A204.1 (cell line): ENCODE measurements at regions not wholly inside any gene's neighbourhood (a gene's known extent, or its start where the extent isn't known, plus 50 kb on each side); places are given as distances from the start of the nearest gene placed in this dataset.
A peak's percentile ranks its signal among the peaks of the same experiment; 100 is the strongest.

Experiments
- FAIRE-seq: peaks from 2 replicates; lab custom pipeline; 2012; peaks lifted over from hg19 to GRCh38; lab: Jason Lieb, UNC

- no peak for FAIRE-seq
These were observed 171.8 kb upstream of the PACRGL start for GRCh38 chr4:20528508-20528907.

- no peak for FAIRE-seq
These were observed 170.6 kb upstream of the PACRGL start for GRCh38 chr4:20529691-20530090.

GRCh38 chr4:20532116-20532790, 168.0 kb upstream of the PACRGL start:
- no peak for FAIRE-seq

- no peak for FAIRE-seq
These were observed 167.1 kb upstream of the PACRGL start for GRCh38 chr4:20532871-20533870.

GRCh38 chr4:20538905-20539304, 161.4 kb upstream of the PACRGL start:
- no peak for FAIRE-seq

- no peak for FAIRE-seq
These were observed 157.1 kb upstream of the PACRGL start for GRCh38 chr4:20543131-20543530.

GRCh38 chr4:20544645-20545044, 155.6 kb upstream of the PACRGL start:
- FAIRE-seq: peak; percentile 94

- FAIRE-seq: no peak
These were observed 148.3 kb upstream of the PACRGL start for GRCh38 chr4:20552004-20552403.

GRCh38 chr4:20554134-20554533, 146.1 kb upstream of the PACRGL start:
- FAIRE-seq: no peak

GRCh38 chr4:20565075-20565721, 135.1 kb upstream of the PACRGL start:
- no peak for FAIRE-seq

GRCh38 chr4:20570981-20571715, 129.1 kb upstream of the PACRGL start:
- FAIRE-seq: no peak

GRCh38 chr4:20572976-20573375, 127.3 kb upstream of the PACRGL start:
- no peak for FAIRE-seq

- no peak for FAIRE-seq
These were observed 125.3 kb upstream of the PACRGL start for GRCh38 chr4:20574986-20575385.

- no peak for FAIRE-seq
These were observed 124.8 kb upstream of the PACRGL start for GRCh38 chr4:20575486-20575885.

GRCh38 chr4:20576861-20577260, 123.4 kb upstream of the PACRGL start:
- no peak for FAIRE-seq

- no peak for FAIRE-seq
These were observed 122.6 kb upstream of the PACRGL start for GRCh38 chr4:20577702-20578101.

- no peak for FAIRE-seq
These were observed 119.4 kb upstream of the PACRGL start for GRCh38 chr4:20580907-20581306.

- FAIRE-seq: no peak
These were observed 110.8 kb upstream of the PACRGL start for GRCh38 chr4:20589436-20589835.

GRCh38 chr4:20590849-20591248, 109.4 kb upstream of the PACRGL start:
- no peak for FAIRE-seq

GRCh38 chr4:20591571-20591970, 108.7 kb upstream of the PACRGL start:
- FAIRE-seq: no peak

- FAIRE-seq: no peak
These were observed 108.2 kb upstream of the PACRGL start for GRCh38 chr4:20592013-20592412.

GRCh38 chr4:20592663-20593062, 107.6 kb upstream of the PACRGL start:
- FAIRE-seq: no peak
